EH (cell line): ENCODE measurements at regions not wholly inside any gene's neighbourhood (a gene's known extent, or its start where the extent isn't known, plus 50 kb on each side); places are given as distances from the start of the nearest gene placed in this dataset.

Experiments used
- DNase-seq: peaks from one replicate; pipeline ENCODE4 v3.0.0-alpha.2; 2015; ENCODE audit warnings: low read depth

GRCh38 chr6:120058410-120058809, 708.8 kb upstream of the MAN1A1 start:
- no peak for DNase-seq

GRCh38 chr6:120056085-120056484, 706.5 kb upstream of the MAN1A1 start:
- no peak for DNase-seq

- no peak for DNase-seq
These were observed 705.5 kb upstream of the MAN1A1 start for GRCh38 chr6:120055071-120055470.

GRCh38 chr6:120039664-120040063, 690.1 kb upstream of the MAN1A1 start:
- no peak for DNase-seq

GRCh38 chr6:120031837-120032236, 682.3 kb upstream of the MAN1A1 start:
- no peak for DNase-seq

- no peak for DNase-seq
These were observed 677.2 kb upstream of the MAN1A1 start for GRCh38 chr6:120026791-120027190.

GRCh38 chr6:120010075-120010474, 660.5 kb upstream of the MAN1A1 start:
- DNase-seq: no peak

- DNase-seq: no peak
These were observed 655.9 kb upstream of the MAN1A1 start for GRCh38 chr6:120005292-120005976.

GRCh38 chr6:119986934-119987549, 637.5 kb upstream of the MAN1A1 start:
- DNase-seq: no peak

- DNase-seq: no peak
These were observed 636.6 kb upstream of the MAN1A1 start for GRCh38 chr6:119985952-119986736.

GRCh38 chr6:119980802-119981201, 631.2 kb upstream of the MAN1A1 start:
- no peak for DNase-seq

GRCh38 chr6:119979862-119980261, 630.3 kb upstream of the MAN1A1 start:
- no peak for DNase-seq

GRCh38 chr6:119978274-119978889, 628.8 kb upstream of the MAN1A1 start:
- DNase-seq: no peak

- DNase-seq: no peak
These were observed 625.0 kb upstream of the MAN1A1 start for GRCh38 chr6:119974430-119975159.

- no peak for DNase-seq
These were observed 616.9 kb upstream of the MAN1A1 start for GRCh38 chr6:119966484-119966883.

- no peak for DNase-seq
These were observed 616.3 kb upstream of the MAN1A1 start for GRCh38 chr6:119965900-119966299.

GRCh38 chr6:119965008-119965407, 615.4 kb upstream of the MAN1A1 start:
- no peak for DNase-seq

GRCh38 chr6:119962505-119962904, 612.9 kb upstream of the MAN1A1 start:
- no peak for DNase-seq

- no peak for DNase-seq
These were observed 611.9 kb upstream of the MAN1A1 start for GRCh38 chr6:119961450-119961849.

- DNase-seq: no peak
These were observed 610.9 kb upstream of the MAN1A1 start for GRCh38 chr6:119960456-119960855.

GRCh38 chr6:119960036-119960435, 610.5 kb upstream of the MAN1A1 start:
- DNase-seq: no peak

- no peak for DNase-seq
These were observed 607.6 kb upstream of the MAN1A1 start for GRCh38 chr6:119957195-119957594.
